AG09319 (cell line): ENCODE measurements at regions not wholly inside any gene's neighbourhood (a gene's known extent, or its start where the extent isn't known, plus 50 kb on each side); places are given as distances from the start of the nearest gene placed in this dataset.

Experiments used
- DNase-seq: peaks from one replicate; pipeline ENCODE4 v3.0.0-alpha.2; 2010; ENCODE audit warnings: low read depth; ENCODE audit errors: extremely low read depth
- CTCF ChIP-seq: IDR thresholded peaks from 2 replicates; pipeline ENCODE4 v1.5.1; 2011; ENCODE audit warnings: low read depth, mild to moderate bottlenecking, inconsistent platforms, low read length, moderate library complexity

DNA sequence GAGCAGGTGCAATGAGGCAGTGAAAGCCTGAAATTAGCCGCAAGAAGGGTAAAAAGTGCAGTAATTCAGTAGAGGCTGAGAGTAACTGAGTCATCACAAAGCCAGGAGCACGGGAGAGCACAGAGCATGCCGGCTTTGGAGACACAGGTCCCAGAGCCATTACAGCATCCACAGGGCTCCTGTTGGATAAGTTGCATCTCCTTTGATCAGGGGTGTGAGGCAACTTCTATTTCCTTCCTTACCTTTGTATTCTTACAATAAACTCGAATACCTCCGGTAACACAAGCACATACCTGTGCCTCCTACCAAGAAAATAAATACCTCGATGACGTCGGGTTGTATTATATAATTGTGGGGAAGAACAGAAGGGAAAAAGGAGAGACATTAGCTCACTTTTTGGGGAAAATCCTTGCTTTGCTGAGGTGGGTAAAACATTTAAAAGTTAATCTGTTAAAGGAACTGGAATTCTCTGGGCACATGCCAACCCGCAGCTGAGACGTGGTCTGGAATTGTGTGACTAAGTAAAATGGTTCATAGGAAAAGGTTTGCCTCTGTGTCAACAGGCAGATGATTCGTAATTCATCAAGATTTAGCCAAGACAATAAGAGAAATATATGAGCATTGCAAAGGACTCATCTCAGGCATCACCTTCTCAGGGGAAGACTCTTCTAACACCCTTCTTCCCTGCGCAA is 360.7 kb upstream of the ZFP64 start:
- no peak for TF ChIP-seq CTCF
- no peak for DNase-seq

- DNase-seq, result no peak
- no peak for TF ChIP-seq CTCF
Measured at GRCh38 chr20:52542131-52542530, 350.6 kb upstream of the ZFP64 start.

DNA sequence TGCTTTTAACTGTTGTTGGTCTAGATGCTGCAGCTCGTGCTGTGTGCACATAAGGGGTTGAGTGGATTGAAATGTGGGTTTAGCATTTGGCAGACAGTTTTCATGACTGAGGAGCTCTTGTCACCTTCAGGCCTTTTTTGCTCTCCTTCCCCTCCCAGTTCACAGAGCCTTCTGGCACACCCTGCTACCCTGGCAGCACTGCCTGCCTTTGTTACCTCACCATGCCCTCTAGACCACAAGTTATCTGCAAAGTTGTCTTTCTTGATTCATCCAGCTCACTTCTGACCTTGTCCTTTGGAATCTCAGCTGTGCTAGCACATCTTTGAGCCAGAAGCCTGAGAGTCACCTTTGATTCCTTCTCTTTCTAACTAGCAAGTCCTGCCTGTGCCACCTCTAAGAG is 348.9 kb upstream of the ZFP64 start:
- TF ChIP-seq CTCF, result no peak
- no peak for DNase-seq

DNA sequence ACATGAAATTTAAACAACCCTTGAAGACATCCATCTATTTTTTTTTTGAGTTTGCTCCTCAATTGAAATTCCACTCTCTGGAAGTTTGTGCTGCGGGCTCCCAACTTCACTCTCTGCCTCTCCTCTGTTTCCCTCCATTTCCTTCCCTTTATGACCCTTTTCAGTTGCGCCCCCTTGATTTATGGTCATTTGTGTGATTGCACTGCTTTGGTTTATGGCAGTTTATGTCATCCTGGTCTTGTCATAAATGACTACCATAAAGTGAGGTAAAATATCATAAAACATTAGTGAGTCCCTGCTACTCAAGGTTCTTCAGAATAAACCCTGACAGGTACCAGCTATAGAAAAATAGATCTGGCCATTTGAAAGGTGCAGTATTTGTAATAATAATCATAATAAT is 348.3 kb upstream of the ZFP64 start:
- no peak for DNase-seq
- no peak for TF ChIP-seq CTCF

GRCh38 chr20:52536841-52537400 is 345.3 kb upstream of the ZFP64 start:
- TF ChIP-seq CTCF, result no peak
- no peak for DNase-seq

- TF ChIP-seq CTCF, result no peak
Measured at GRCh38 chr20:52536040-52536439, 344.5 kb upstream of the ZFP64 start.

GRCh38 chr20:52534616-52535015 is 343.0 kb upstream of the ZFP64 start:
- no peak for DNase-seq
- no peak for TF ChIP-seq CTCF

More at GRCh38 chr20:52536040-52536439, 344.5 kb upstream of the ZFP64 start:
- no peak for DNase-seq
